Hematopoietic multipotent progenitor cell treated with erythropoietin and hydrocortisone succinate and interleukin-3 and kit ligand, for 6 days (in vitro differentiated cells): ENCODE measurements at regions not wholly inside any gene's neighbourhood (a gene's known extent, or its start where the extent isn't known, plus 50 kb on each side); places are given as distances from the start of the nearest gene placed in this dataset.
"Not testable (repeated sequence)": the region's sequence is repeated elsewhere in the genome, so short reads cannot be mapped to it uniquely, and the experiment has no call there.

Experiments used
- DNase-seq: peaks from one replicate; pipeline ENCODE4 v3.0.0-alpha.2; 2015

DNA sequence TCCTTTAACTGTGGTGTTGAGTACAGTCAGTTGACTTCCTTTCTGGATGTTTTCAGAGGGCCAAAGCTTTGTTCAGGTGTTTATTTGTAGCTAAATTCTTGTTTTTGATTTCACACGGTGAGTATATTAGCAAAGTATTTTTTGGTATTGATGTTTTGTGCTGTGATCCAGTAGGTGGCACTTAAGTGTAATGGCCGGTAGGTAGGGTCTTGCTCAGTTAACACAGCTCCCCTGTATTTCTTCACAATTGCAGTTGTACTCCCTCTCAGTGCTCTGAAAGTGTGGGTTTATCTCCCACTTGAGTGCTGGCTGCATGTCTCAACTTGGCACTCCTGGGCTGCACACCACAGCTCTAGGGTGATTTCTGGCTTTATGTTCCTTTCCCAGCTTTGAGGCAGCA, 339.5 kb downstream of the AEBP2 start:
- no peak for DNase-seq

DNA sequence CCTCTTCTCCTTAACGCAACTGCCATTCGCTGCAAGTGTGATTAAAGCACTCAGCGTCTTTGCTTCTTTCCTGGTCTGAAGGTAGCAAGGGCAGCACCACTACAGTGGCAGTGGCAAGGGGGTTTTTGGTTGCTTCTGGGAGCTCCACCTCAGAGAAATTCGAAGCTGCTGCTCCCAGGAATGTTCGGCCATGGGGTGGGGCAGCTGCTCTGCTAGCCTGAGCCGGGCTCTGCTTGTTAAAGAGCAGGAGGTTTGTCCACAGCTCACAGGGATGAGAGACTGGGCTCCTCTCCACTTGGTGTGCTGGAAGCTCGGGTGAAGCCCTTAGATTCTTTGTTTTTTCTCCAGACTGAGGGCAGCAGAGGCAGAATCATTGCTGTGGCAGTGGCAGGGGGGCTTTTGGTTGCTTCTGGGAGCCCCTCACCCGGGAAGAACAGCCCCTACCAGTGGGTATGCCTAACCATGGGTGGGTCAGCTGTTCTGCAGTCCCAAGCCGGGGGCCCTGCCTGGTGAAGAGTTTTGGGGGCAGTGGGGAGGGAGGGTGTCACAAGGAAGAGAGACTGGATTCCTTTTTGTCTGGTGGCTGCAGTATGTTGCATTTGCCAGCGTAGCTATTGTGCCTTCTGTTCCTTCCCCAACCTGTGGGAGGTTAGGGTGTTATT, 340.2 kb downstream of the AEBP2 start:
- DNase-seq: no peak

DNA sequence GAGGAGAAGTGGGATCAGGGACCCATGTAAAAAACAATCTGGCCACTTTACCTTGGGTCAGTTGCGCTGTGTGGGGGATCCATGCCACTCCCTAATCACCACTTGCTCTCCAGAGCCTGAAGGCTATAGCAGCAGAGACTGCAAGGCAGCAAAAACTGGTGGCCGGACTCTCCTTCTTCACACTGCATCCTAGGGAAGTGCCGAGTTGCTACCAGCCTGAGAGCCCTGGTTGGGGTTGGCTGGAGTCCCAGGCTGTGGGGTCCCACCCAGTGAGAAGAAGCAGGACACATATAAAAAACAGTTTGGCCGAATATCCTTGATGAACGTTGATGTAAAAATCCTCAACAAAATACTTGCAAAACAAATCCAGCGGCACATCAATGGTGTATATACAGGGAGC, 341.2 kb downstream of the AEBP2 start:
- no peak for DNase-seq

DNA sequence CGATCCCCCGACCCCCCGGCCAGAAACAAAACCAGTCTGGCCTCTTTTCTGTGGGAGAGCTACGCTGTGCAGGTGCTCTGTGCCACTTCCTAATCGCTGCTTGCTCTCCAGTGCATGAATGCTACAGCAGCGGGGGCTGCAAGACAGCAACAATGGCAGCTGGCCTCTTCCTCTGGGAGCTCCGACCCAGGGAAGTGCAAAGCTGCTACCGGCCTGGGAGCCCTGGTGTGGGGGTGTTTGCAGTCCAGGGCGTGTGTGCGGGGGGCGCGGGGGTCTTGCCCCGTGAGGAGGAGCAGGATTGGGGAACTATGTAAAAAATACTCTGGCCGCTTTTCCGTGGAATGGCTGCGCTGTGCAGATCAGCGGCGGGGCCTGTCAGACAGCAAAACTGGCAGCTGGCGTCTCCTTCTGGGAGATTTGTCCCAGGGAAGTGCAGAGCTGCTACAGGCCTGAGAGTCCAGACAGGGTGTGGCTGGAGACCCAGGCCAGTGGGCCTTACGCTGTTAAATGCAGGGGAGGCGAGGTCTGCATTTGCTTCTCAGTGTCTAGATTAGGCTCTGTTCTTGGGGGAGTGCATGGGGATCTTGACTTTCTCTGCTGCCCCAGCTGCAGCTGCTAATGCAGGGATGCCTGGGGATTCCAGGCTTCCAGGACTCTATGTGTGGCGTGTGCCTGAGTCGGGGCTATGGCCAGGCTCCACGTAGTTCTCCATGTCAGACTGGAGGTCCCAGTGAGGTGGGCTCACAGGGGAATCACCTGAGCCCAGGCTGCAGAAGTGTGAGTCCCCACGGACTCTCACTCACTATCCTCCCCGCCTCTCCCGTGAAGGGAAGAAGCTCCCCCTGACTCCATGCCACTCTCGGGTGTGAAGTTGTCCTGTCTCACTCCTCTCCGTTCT, 344.5 kb downstream of the AEBP2 start:
- DNase-seq: no peak

DNA sequence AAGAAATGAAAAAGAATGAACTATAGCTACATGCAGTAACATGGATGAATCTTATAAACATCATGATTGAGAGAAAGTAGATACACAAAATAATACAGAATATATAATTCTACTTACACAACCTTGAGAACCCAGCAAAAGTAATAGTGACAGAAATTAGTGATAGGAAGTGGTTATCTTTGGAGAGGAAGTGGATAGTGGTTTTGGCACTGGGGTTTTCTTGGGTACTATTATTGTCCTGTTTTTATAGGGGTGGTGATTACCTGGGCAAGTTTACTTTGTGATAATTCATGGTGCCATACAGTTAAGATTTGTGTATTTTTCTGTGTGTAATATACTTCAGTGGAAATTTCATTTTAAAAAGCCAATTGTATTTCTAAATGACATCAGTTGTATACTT, 352.7 kb downstream of the AEBP2 start:
- peak; percentile 8 for DNase-seq

DNA sequence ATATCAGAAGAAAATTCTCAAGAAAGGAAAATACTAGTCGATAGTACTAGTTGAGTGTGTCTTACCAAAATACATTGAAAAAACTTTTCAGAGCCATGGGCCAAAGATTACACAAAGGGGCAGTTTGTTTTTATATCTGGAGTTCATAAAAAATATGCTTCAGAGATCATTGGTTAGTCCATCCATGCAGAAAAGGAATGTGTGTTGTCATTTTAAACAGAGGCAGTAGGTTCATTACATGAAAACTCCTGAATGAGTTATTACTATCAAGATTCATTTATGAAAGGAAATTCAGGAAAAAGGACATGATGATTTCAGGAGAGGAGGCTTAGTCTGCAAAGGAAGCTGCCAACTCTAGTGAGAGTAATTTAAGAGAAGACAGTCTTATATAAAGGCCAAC, 354.8 kb downstream of the AEBP2 start:
- DNase-seq: no peak

DNA sequence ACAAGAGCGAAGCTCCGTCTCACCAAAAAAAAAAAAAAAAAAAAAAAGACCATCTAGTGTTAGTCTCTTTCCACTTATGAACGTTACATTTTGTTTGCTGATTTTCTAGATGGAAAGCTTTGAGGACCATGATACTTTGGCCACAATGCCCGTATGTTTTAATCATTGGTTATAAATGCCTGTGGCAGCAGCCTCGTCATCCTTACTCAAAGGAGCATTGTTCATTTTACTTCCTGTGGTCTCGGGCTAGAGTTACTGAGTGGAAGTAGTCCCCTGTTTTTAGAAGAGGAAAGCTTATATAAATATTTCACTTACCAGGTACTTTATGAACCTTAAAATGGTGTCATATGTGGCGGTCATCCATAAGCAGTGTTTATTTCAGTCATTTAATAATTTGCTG, 359.9 kb downstream of the AEBP2 start:
- no peak for DNase-seq

DNA sequence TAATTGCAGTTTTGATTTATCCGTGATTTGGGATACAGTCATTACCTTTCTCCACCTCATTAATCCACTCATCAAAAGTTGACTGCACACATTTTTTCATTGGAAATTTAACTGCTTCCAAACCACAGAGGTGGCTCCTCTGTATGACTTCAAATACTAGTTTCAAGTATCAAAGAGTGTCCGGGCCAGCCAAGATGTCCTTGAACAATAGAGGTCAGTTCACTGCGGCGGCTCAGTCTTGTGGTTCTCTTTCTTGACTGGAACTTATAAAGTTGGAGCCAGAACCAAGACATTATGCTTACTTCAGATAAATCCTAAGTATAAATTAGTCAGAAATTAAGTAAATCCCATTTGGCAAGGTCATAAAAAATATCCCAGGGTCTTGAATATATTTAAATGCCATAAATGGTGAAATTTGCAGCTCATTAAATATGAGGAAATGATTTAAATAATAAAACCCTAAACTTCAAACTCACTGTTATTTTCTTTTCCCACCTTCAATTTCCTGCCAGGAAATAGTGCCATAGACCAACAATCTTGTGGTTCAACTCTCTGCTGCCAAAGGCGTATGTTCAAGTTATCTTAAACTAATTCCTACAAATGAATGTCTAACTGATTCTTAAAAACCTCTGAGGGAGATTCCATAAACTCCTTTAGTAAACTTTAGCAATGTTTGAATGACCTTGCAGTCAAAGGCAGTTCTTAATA, 360.8 kb downstream of the AEBP2 start:
- DNase-seq: no peak

DNA sequence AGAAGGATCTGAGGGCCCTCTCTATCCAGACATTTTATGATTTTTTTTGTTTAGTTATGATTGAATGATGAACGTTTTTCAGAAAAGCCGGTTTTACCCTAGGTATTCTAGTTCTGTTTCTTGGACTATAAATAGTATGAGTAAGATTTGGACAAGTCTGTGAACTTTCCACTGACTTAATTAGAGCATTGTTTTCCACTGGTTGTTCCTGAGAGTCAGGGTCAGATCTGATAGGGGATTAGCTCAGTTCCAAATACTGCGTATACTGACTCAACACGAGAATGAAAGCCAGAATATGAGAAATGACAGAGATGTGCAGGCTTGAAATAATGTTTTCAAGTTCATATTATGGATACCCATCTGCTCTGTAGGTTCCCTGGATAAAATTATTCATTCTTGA, 361.6 kb downstream of the AEBP2 start:
- DNase-seq: no peak

DNA sequence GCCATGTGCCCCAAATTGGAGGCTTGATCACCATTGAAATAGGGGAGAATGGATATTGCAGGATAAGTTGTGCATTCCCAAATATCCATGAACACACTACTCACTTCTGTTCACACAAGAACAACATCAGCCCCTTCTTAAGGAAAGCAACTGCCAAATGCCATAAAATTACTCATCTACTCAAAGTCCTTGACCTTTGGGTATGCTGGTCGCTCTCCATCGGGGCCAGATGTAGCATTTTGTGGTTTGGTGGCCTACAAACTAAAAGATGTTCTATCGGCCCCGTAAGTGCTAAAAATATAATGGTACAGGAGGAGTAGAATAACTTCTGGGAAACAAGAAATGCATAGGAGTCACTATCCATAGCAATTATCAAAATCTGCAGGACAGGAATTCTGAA, 362.6 kb downstream of the AEBP2 start:
- no peak for DNase-seq

DNA sequence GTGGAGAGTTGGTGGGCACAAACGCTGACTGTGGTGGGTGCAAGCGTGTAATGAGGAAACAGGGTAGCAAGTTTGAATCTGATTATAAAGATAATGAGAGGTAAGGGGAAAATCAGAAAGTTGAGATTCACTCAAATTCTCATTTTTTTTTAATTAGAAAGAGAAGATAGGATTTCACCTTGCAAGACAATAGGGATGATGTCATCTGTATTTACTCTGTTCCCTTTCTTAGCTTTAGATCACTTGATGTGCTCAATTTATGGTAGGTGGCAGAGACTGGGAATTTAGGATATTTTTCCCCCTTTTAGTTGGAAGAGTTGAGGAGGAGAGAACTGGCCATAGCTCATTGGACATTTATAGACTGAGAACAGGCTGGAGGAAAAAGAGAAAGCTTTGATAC, 363.6 kb downstream of the AEBP2 start:
- DNase-seq: no peak

DNA sequence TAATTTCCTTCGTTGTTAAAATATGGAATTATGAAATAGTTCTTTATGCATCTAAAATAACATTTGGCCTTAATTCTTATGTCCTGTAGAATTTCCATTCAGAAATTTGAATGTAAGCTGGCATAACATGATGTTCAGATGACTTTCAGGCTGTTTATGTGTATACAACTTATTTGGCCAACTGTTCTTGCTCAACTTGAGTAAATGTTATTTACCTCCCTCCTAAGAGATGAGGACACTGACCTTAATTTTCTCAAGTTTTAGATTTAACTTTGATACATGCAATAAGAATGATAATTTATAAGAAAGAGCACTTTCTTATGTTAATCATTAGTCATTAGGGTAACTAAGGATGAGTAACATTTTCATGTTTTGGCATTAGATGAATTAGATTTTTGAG, 365.4 kb downstream of the AEBP2 start:
- DNase-seq: no peak

DNA sequence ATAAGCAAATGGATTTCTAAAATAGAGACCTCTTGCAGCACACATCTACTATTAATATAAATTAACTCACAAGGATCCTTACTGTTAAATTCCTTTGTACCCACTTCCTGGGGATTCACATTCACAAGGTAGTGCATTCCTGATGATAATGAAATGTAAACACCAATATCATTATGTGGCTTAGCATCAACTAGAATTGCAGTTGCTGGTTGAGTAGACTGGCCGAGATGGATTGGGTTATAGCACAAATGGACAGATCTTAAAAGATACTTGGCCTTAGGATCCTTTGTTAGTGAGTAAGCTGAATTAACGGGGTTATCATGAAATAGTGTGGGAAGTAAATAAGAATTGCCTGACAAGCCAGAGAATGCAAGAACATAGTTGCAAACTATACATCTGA, 369.1 kb downstream of the AEBP2 start:
- DNase-seq: no peak

DNA sequence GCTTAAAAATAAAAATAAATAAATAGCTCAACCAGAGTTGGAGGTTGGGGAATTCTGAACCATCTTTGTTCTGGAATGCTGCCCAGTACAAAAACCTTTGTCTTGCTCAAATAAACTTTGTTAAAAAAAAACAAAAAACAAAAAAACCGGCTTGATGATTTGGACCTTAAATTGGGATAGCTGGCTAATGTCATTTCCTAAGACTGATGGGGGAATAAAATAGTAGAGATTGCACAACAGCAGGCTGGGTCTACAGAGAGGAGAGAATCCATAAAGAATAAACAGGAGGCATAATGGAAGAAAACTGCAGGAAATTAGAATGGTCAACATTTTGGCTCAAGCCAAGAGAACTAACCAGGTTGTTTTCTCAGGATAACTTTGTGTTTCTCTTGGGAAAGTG, 370.9 kb downstream of the AEBP2 start:
- no peak for DNase-seq

DNA sequence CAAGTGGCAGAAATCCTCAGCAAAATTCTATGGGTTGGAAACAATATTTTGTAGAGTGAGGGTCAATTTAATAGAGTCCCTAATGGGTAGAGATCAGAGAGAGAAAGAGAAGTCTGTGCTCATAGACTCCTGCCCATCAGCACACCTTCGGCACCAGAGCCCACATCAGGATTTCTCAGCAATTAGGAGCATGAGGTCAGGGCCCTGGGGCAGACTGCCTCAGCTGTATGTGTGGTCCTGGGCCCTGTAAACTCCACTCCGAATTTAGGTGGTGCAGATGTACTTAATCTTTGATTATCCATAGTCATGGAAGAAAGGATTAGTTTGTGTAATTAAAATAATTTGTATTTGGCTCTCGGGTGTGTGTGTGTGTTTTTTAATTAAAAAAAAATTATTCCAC, 372.6 kb downstream of the AEBP2 start:
- no peak for DNase-seq

DNA sequence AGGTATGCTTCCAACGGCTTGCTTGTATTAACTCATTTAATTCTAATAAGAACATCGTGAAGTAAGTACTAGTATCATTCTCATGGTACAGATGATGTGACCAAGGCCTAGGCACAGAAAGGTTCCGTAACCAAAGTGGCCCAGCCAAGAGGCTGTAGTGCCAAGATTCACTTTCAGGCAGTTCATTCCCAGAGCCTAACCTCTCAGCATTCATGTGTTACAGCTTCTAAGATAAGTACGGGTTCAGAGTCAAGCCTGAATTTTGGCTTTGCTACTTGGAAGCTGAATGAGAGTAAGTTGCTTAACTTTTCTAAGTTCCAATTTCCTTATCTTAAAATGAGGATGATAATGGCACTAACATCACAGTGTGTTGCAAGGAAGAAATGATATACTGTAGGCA, 379.9 kb downstream of the AEBP2 start:
- no peak for DNase-seq

DNA sequence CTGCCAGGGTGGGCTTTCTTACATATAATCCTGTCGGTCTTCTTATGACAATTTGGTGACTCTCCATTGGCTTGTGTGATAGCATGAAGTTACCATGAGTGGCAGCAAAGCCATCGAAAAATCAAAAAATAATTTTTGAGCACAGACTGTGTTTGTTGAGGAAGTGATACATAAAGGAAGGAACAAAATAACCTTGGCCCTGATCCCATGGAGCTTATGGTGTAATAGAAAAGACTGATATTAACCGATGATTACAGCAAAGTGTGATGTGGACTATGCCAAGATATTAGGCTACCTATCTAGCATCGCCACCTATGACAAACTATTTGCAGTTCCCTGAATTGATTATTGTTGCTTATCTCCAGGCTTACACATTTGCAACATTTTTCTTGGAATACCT, 383.2 kb downstream of the AEBP2 start:
- no peak for DNase-seq

DNA sequence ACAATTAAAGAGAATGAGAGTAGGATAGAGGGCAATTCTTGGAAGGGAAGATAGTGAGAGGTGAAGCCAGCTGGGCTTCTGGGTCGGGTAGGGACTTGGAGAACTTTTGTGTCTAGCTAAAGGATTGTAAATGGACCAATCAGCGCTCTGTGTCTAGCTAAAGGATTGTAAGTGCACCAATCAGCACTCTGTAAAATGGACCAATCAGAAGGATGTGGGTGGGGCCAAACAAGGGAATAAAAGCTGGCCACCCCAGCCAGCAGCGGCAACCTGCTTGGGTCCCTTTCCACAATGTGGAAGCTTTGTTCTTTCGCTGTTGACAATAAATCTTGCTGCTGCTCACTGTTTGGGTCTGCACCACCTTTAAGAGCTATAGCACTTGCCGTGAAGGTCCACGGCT, 384.0 kb downstream of the AEBP2 start:
- not testable (repeated sequence) for DNase-seq

DNA sequence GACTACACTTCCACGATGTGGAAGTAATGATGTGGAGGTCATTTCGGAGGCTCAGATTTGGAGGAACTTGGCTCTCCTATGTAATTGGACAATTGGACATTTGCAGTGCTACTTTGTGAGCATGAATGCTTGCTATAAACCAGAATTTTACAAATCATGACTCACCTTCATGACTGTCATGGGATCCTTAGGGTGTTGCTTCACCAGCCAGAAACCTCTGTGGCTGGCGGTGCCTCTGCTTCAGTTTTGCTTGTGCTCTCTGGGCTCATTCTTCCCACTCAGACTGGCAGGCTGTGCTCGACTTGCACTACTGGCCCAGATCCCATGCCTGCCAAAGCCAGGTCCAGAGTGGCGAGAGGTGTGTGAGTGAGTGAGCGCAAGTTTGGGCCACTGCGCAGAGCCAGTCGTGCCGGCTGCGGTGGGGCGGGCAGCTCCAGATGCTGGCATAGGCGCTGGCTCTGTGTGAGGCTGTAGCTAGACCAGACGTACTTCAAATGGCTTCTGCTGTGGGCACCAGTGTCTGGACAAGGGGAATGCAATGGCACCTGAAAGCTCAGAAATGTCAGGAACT, 387.8 kb downstream of the AEBP2 start:
- DNase-seq: no peak

DNA sequence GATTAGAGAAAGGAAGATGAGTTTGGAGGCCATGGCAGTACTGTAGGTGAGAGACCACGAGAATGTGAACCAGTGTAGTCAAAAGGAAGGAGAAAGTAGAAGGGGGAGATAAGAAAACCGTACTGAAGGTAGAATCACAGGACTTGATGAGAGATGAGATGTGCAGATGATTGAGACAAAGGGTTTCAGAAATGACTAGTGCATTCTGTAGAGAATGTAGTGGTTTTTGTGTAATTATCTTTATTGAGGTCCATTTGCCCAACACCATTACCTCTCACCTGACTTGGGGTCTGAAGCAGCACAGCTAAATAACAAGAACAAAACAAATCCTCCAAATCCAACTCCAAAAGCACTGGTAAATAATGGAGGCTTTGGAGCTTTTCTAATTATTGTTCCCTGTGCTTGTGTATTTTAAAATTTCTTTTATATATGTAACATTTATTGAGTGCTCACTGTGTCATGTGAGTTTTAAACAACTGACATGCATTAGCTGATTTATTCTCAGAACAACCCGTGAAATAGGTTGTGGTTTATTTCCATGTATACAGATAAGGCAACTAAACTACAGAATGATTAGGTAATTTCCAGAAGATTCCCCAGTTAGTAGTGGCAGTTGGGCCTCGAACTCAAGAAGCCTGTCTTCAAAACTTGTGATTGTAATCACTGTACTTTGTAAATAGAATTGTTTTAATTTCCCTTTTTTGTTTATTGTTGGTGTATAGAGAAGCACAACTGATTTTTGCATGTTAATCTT, 390.0 kb downstream of the AEBP2 start:
- DNase-seq: peak; percentile 9

DNA sequence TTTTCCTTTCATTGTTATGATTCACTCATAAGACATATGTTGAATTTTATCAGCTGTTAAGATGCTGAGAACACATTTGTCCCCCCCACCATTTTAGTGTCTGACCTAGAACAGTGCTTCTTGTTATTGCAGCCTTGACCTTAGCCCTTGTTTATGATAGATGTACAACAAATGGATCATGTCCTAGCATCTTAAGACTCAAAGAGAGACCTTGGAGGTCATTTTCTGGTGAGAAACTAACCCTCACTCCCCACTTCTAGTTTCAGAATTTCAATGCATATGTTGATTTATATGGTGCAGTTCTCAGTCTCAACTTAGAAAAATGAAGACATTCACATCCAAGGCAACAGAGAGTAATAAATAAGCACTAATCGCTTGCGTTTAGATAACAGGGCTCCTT, 391.2 kb downstream of the AEBP2 start:
- DNase-seq: no peak

DNA sequence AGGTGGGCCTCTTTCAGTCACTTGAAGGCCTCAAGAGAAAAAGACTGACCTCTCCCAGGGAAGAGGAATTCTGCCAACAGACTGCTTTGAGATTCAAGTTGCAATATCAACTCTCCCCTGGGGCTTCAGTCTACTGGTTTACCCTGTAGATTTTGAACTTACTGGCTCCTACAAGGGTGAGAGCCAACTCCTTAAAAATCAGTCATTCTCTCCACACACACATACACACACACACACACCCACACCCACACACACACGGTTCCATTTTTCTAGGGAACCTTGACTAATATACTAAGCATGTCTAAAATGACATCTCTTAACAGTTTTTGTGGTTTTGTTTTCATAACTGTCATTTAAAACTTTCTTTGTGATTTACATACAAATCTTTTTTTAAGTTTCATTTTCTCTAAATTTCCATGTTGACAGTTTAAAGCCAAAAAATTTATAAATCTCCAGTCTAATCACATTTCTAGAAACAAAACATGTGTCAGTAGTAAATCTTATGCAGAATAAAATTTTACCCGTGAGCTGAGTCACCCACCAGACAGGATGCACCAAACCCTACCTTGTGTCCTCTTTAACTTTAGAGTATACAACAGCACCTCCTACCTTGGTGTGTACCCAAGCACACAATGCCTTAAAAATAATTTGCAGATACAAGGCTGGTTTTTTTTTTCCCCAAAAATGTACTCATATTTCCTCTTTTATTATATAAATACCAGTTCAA, 394.6 kb downstream of the AEBP2 start:
- DNase-seq: no peak
